Ovary (tissue), 3 donors: ENCODE measurements at regions not wholly inside any gene's neighbourhood (a gene's known extent, or its start where the extent isn't known, plus 50 kb on each side); places are given as distances from the start of the nearest gene placed in this dataset.

Experiments used
- POLR2A ChIP-seq: fragments of 450-650 bp; IDR thresholded peaks from one replicate; pipeline ENCODE4 v1.6.1; 2017; ENCODE audit warnings: antibody characterized with exemption, mild to moderate bottlenecking, moderate library complexity
- TF ChIP-seq, protein P1 (sequence below), 3 donors: fragments of 450-650 bp in 2 of 3; fragments of 200-600 bp in 1 of 3; IDR thresholded peaks; one replicate each; pipeline versions ENCODE4 v1.5.1 to v1.8.0; 2016 to 2022; ENCODE audit warnings: antibody characterized with exemption in 3 of 3, mild to moderate bottlenecking in 1 of 3
- donor health status: DM: no; HTN: no; CAD: no.

DNA sequence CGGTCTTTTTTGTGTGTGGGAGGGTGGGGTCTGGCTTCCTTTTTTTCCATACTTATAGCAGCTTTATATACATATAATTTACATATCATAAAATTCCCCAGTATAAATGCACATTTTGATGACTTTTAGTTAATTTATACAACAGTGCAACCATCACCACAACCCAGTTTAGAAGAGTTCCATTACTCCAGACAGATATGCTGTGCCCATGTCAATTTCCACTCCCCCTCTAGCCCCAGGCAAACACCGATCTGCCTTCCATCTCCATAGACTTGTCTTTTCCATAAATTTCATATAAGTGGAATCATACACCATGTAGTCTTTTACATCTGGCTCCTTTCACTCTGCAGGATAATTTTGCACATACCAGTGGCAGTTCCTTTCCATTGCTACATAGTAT is 139.2 kb upstream of the SYT6 start:
- TF ChIP-seq, protein P1, sequence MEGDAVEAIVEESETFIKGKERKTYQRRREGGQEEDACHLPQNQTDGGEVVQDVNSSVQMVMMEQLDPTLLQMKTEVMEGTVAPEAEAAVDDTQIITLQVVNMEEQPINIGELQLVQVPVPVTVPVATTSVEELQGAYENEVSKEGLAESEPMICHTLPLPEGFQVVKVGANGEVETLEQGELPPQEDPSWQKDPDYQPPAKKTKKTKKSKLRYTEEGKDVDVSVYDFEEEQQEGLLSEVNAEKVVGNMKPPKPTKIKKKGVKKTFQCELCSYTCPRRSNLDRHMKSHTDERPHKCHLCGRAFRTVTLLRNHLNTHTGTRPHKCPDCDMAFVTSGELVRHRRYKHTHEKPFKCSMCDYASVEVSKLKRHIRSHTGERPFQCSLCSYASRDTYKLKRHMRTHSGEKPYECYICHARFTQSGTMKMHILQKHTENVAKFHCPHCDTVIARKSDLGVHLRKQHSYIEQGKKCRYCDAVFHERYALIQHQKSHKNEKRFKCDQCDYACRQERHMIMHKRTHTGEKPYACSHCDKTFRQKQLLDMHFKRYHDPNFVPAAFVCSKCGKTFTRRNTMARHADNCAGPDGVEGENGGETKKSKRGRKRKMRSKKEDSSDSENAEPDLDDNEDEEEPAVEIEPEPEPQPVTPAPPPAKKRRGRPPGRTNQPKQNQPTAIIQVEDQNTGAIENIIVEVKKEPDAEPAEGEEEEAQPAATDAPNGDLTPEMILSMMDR (IDR thresholded peaks at IDR 0.05): no peak
- no peak for TF ChIP-seq POLR2A
